ENCODE measurements at regions not wholly inside any gene's neighbourhood (a gene's known extent, or its start where the extent isn't known, plus 50 kb on each side); places are given as distances from the start of the nearest gene placed in this dataset.
"Not testable (repeated sequence)": the region's sequence is repeated elsewhere in the genome, so short reads cannot be mapped to it uniquely, and the experiment has no call there.

- no peak for DNase-seq
These were observed 60.8 kb upstream of the EIF5 start for GRCh38 chr14:103273145-103273744.

- DNase-seq = no peak
These were observed 60.1 kb upstream of the EIF5 start for GRCh38 chr14:103273745-103274615.

- no peak for DNase-seq
These were observed 59.0 kb upstream of the EIF5 start for GRCh38 chr14:103275000-103275399.

GRCh38 chr14:103277931-103278330 lies 56.1 kb upstream of the EIF5 start:
- no peak for DNase-seq

- no peak for DNase-seq
These were observed 54.7 kb upstream of the EIF5 start for GRCh38 chr14:103279142-103280025.

- DNase-seq = no peak
These were observed 53.6 kb upstream of the EIF5 start for GRCh38 chr14:103280278-103280928.

DNA sequence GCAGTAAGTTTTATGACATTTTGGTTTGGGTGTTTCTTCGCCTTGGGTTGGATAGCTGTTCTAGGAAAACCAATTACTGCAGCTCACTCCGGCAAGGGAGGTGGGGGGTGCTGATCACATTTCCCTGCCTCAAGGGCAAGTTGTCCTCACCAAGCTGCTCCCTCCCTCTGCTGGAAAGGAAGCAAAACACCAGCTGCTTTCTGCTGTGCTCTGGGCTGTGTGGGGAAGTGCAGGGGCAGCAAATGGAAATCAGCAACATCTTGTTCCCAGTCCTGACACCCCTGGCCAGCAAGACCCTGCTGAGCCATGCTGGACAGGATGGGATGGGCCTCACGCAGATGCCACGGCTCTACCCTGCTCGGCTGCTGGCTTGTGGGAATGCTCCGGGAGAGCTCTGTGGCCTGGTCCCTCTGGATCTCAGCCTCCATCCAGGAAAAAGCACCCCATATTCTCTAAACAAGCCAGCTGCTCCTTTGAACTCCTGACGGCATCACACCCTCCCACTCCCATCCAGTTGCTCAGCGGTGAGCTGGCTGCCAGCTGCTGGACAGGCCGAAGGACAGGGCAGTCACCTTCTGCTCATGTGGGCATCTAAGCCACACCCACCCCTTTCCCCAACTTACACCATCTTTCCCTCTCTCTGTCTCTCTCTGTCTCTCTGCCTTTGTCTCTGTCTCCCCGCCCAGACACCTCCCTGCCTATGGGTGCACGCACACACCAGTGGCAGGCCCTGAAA lies 52.4 kb upstream of the EIF5 start:
- no peak for DNase-seq

DNA sequence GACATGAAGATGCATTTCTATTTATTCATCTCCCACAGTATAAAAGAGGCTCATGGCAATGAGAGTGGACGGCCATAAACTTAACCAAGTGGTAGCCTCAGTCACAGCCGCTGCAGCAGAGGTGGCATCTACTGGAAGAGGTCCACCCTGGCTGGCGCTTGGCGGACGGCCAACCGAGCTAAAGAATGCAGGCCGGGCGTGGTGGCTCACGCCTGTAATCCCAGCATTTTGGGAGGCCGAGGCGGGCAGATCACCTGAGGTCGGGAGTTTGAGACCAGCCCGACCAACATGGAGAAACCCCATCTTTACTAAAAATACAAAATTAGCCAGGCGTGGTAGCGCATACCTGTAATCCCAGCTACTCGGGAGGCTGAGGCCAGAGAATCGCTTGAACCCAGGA lies 51.7 kb upstream of the EIF5 start:
- not testable (repeated sequence) for DNase-seq

DNA sequence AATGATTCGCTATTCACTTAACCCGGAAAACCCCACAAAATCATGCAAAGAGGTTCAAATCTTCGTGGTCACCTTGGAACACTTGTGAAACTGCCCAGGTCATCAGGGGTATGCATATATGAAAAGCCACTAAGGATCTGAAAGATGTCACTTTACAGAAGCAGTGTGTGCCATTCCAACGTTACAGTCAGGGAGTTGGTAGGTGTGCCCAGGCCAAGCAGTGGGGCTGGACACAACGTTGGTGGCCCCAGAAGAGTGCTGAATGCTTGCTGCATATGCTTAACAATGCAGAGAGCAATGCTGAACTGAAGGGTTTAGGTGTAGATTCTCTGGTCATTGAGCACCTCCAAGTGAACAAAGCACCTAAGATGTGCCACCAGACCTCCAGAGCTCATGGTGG lies 51.1 kb upstream of the EIF5 start:
- no peak for DNase-seq

GRCh38 chr14:103283916-103284315 lies 50.1 kb upstream of the EIF5 start:
- no peak for DNase-seq

Measured in activated CD4-positive, alpha-beta T cell treated with anti-CD3 and anti-CD28 coated beads, Interleukin-2, amount 50 U/mL, for 1 hour (primary cell).